Gastroesophageal sphincter (tissue), 4 donors: ENCODE measurements at regions not wholly inside any gene's neighbourhood (a gene's known extent, or its start where the extent isn't known, plus 50 kb on each side); places are given as distances from the start of the nearest gene placed in this dataset.
"Not testable (repeated sequence)": the region's sequence is repeated elsewhere in the genome, so short reads cannot be mapped to it uniquely, and the experiment has no call there.

Experiments used
- ATAC-seq: fragments of 150-250 bp; one replicate; pipeline ENCODE4 v1.9.1; 2016; ENCODE audit warnings: mild to moderate bottlenecking, moderate library complexity
- H3K27ac ChIP-seq, 4 donors: fragments of 200-600 bp; sonication (generic) in 3 of 4; 1 replicate in 3 of 4; 2 replicates in 1 of 4; pipeline ENCODE4 v1.5.1; 2016 to 2019
- H3K27me3 ChIP-seq: fragments of 200-600 bp; sonication (generic); one replicate; pipeline ENCODE4 v1.5.1; 2019
- H3K36me3 ChIP-seq, 2 donors: fragments of 200-600 bp; sonication (generic); one replicate each; pipeline ENCODE4 v1.5.1; 2019; ENCODE audit warnings: control low read depth in 1 of 2
- H3K4me1 ChIP-seq, 3 donors: fragments of 200-600 bp; sonication (generic); 1 replicate in 2 of 3; 2 replicates in 1 of 3; pipeline ENCODE4 v1.5.1; 2016 to 2019; ENCODE audit warnings: control low read depth in 2 of 3
- H3K4me3 ChIP-seq, 2 donors: fragments of 200-600 bp; sonication (generic); one replicate each; pipeline ENCODE4 v1.5.1; 2019; ENCODE audit warnings: mild to moderate bottlenecking in 1 of 2, moderate library complexity in 1 of 2
- H3K9me3 ChIP-seq, 3 donors: fragments of 200-600 bp; sonication (generic); one replicate each; pipeline ENCODE4 v1.5.1; 2017 to 2019; ENCODE audit warnings: control low read depth in 2 of 3
- EP300 ChIP-seq: sonication (generic); formaldehyde crosslinking; IDR thresholded peaks from one replicate; pipeline ENCODE4 v1.6.1; 2017; ENCODE audit warnings: antibody characterized with exemption, mild to moderate bottlenecking
- POLR2A ChIP-seq, 2 donors: fragments of 450-650 bp; IDR thresholded peaks; one replicate each; pipeline ENCODE4 v1.6.1; 2017; ENCODE audit warnings: antibody characterized with exemption in 2 of 2, mild to moderate bottlenecking in 2 of 2, moderate library complexity in 1 of 2
- POLR2AphosphoS5 ChIP-seq: sonication (generic); formaldehyde crosslinking; IDR thresholded peaks from one replicate; pipeline ENCODE4 v1.6.1; 2017; ENCODE audit warnings: antibody characterized with exemption
- WGBS, 2 donors: methylation state at CpG; one replicate each; pipeline ENCODE4 v1.1.5; 2018; ENCODE audit warnings: low coverage in 1 of 2; 5-methylcytosine and 5-hydroxymethylcytosine counted together
- TF ChIP-seq, protein P1 (sequence below), 4 experiments: fragments of 200-600 bp in 2 of 4; fragments of 450-650 bp in 2 of 4; sonication (generic) in 1 of 4; IDR thresholded peaks; one replicate each; pipeline ENCODE4 v1.5.1; 2017 to 2019; ENCODE audit warnings: antibody characterized with exemption in 4 of 4, mild to moderate bottlenecking in 2 of 4, moderate library complexity in 2 of 4

DNA sequence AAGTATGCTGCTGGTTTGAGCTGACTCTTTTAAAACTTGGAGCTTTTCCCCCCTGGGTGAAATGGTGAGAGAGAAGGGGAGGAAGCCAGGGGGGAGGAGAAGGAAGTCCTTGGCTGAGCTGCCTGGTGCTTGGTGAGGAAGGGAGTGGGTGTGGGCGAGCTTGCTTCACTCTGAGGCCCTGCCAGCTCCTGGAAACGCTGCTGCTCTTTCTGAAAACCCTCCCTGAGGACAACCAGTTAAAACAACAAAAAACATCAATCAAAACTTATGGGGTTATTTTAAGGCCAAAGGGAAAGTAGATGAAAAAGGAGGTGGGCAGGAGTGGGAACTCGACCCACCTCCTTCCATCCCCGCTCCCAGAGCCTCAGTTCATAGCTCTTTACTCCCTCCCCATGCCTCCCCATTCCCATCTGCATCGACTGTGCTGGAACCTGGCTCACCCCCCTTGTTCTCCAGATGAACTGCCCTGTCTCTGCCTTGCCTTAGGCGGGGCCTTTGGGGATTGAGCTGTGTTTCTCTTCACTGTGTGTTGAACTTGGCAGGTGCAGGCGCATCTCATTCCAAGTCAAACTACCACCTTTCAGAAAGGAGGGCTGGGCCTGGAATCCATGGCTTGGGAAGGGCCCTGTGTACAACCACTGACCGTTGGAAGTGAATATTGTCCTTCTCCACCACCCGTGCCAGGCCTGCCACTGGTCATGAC lies 166.1 kb downstream of the ZNF621 start:
- Histone ChIP-seq H3K27ac (peak overlapping the region in 3 of 4 donors; percentile 38 to 65 (median 63)), H3K4me3 (no peak overlapping the region), H3K4me1 (peaks cover 0 to 52% (median 20%) of the 10 kb centered on the region in 3 donors), H3K9me3 (no peaks in the 10 kb centered on the region), H3K27me3 (no peaks in the 10 kb centered on the region), H3K36me3 (no peaks in the 10 kb centered on the region)
- WGBS, 2 donors = 17 to 19% methylated on average over 1 to 6 of the region's 9 CpGs
- peak; percentile 86 for ATAC-seq
- TF ChIP-seq POLR2A (IDR thresholded peaks at IDR 0.05) (no peak), POLR2AphosphoS5 (no peak), EP300 (no peak)
- TF ChIP-seq, protein P1, sequence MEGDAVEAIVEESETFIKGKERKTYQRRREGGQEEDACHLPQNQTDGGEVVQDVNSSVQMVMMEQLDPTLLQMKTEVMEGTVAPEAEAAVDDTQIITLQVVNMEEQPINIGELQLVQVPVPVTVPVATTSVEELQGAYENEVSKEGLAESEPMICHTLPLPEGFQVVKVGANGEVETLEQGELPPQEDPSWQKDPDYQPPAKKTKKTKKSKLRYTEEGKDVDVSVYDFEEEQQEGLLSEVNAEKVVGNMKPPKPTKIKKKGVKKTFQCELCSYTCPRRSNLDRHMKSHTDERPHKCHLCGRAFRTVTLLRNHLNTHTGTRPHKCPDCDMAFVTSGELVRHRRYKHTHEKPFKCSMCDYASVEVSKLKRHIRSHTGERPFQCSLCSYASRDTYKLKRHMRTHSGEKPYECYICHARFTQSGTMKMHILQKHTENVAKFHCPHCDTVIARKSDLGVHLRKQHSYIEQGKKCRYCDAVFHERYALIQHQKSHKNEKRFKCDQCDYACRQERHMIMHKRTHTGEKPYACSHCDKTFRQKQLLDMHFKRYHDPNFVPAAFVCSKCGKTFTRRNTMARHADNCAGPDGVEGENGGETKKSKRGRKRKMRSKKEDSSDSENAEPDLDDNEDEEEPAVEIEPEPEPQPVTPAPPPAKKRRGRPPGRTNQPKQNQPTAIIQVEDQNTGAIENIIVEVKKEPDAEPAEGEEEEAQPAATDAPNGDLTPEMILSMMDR (IDR thresholded peaks at IDR 0.05) = no peak

DNA sequence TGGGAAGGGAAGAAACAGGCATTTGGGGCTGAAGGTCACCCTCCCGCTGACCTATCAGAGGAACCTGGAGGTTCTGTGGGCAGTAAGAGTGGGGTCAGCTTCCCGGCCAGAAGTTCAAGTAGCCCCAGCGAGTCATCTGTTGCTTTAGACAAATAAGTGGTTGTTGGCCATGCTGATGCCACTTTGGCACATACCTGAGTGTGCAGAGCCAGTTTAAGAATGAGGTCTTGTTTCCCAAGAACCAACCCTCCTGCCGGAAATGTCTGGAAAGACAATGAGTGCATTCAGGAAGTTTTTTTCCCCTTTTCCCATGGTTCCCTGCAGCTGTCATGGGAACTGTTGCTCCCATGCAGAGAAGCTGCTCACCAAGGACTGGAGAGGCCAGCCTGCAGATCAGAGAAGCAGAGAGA lies 166.7 kb downstream of the ZNF621 start:
- WGBS, 2 donors = 83 to 100% methylated on average over 1 to 3 of the region's 4 CpGs
- Histone ChIP-seq H3K9me3 (no peaks in the 10 kb centered on the region), H3K27me3 (no peaks in the 10 kb centered on the region), H3K4me3 (no peak overlapping the region), H3K27ac (peak overlapping the region in 3 of 4 donors; percentile 38 to 65 (median 63)), H3K4me1 (peaks cover 0 to 55% (median 20%) of the 10 kb centered on the region in 3 donors), H3K36me3 (no peaks in the 10 kb centered on the region)
- TF ChIP-seq EP300 = no peak
- TF ChIP-seq POLR2A (IDR thresholded peaks at IDR 0.05) = no peak
- no peak for TF ChIP-seq POLR2AphosphoS5
- TF ChIP-seq, protein P1 (IDR thresholded peaks at IDR 0.05) = no peak
- ATAC-seq = peak; percentile 16

DNA sequence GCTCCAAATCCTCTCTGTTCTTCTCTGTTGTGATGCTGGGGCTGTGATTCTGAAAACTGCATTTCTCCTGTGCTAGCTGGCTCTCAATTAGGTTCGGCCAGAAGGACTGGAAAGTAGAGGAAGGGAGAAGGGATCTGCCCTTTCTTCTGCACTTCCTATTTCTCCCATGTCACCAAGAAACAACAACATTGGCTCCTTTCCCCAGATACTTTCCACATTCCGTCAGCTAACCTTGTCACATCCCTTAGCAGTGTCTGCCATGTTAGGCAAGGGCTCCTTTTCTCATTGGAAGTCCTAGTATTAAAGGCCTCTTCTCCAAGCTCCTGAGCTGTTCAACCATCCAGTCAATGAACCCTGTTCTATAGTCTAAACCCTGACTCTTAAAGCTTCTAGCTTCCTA lies 171.1 kb downstream of the ZNF621 start:
- ATAC-seq = no peak
- no peaks in the 10 kb centered on the region for H3K36me3 ChIP-seq
- peaks cover 0 to 40% (median 20%) of the 10 kb centered on the region in 3 donors for H3K4me1 ChIP-seq
- H3K27ac ChIP-seq = no peak overlapping the region
- 20 to 33% methylated on average over 1 to 2 of the region's 2 CpGs for WGBS, 2 donors
- H3K4me3 ChIP-seq = no peak overlapping the region
- TF ChIP-seq, protein P1 (IDR thresholded peaks at IDR 0.05) = no peak
- TF ChIP-seq POLR2AphosphoS5 (no peak), EP300 (no peak)
- no peaks in the 10 kb centered on the region for H3K27me3 ChIP-seq
- no peaks in the 10 kb centered on the region for H3K9me3 ChIP-seq

DNA sequence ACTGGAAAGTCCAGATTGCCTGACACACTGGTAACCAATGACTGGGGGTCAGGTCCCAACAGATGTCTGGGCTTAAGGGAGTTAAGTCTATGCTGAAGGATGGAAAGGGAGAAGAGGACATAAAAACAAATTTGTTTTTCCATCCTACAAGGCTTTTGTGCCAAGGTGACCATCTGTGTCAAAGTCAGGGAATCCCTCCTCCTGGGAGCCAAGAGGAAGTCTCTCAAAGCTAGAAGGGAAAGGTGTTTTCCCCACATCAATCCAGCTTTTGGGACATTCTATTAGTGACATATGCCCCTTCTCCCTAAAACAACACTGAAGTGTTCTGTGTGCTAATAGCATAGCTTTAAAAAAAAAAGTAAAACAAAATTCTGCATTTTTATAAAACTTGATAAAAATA lies 173.9 kb downstream of the ZNF621 start:
- H3K9me3 ChIP-seq = peaks cover 0 to 15% (median 0%) of the 10 kb centered on the region in 3 donors
- not testable (repeated sequence) for ATAC-seq, H3K27ac ChIP-seq, H3K4me3 ChIP-seq, H3K27me3 ChIP-seq, H3K36me3 ChIP-seq
- H3K4me1 ChIP-seq = peaks cover 0 to 24% (median 9%) of the 10 kb centered on the region in 3 donors

DNA sequence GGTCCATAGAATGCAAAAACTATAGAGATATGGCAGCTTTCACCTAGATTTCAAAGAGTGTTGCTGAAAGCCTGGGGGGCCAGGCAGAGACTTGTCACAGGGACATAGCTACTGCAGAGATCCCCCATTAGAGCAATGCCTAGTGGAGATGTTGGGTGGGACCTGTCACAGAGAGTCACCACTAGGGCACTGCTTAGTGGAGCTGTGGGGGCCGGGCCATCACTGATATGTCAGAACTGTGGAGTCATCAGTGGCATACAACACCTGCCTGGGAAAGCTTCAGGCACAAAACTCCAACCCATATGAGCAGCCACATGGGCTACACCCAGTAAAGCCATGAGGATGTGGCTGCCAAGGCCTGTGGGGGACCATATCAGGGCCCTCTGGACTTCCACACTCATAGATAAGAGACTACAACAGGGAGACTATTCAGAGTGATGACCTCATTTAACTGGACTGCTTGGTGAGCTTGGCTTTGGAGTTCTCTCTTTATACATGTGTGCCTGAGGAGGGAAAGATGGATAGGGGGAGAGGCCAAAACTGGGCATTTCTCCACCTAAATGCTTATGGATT lies 176.3 kb downstream of the ZNF621 start:
- WGBS, 2 donors = 100% methylated on average over 1 of the region's 1 CpG; no CpG with 5 or more reads in 1 of the 2 donors
- TF ChIP-seq POLR2AphosphoS5 (no peak), EP300 (no peak), POLR2A (IDR thresholded peaks at IDR 0.05) (no peak)
- TF ChIP-seq, protein P1 (IDR thresholded peaks at IDR 0.05) = no peak
- Histone ChIP-seq H3K27ac (no peak overlapping the region), H3K27me3 (no peaks in the 10 kb centered on the region), H3K9me3 (peaks cover 0 to 15% (median 0%) of the 10 kb centered on the region in 3 donors), H3K4me3 (no peak overlapping the region), H3K36me3 (no peaks in the 10 kb centered on the region), H3K4me1 (peaks cover 0 to 1% (median 0%) of the 10 kb centered on the region in 3 donors)
- no peak for ATAC-seq
